Kidney (tissue), 13 donors: ENCODE measurements at regions not wholly inside any gene's neighbourhood (a gene's known extent, or its start where the extent isn't known, plus 50 kb on each side); places are given as distances from the start of the nearest gene placed in this dataset.

Source experiments
- DNase-seq, 5 donors: peaks; one replicate each; pipeline ENCODE4 v3.0.0-alpha.2; 2013 to 2020
- FAIRE-seq: peaks from 2 replicates; lab custom pipeline; 2012; peaks lifted over from hg19 to GRCh38; lab: Jason Lieb, UNC
- H3K27ac ChIP-seq, 2 donors: one replicate each; pipeline ENCODE4 v1.7.0; 2013; ENCODE audit warnings: low read depth in 2 of 2, low read length in 2 of 2, inconsistent platforms in 1 of 2
- H3K27me3 ChIP-seq: one replicate; pipeline ENCODE4 v1.7.1; 2013; ENCODE audit warnings: low read length, inconsistent platforms; ENCODE audit not compliant: control insufficient read depth, insufficient read depth
- H3K36me3 ChIP-seq, 3 donors: one replicate each; pipeline versions ENCODE4 v1.7.0 to v1.7.1; 2013; ENCODE audit warnings: low read length in 3 of 3, control low read depth in 1 of 3, inconsistent platforms in 1 of 3; ENCODE audit not compliant: insufficient read depth in 3 of 3, control insufficient read depth in 2 of 3
- H3K4me1 ChIP-seq, 3 donors: one replicate each; pipeline versions ENCODE4 v1.7.0 to v1.7.1; 2013; ENCODE audit warnings: low read length in 3 of 3, inconsistent platforms in 1 of 3, low read depth in 1 of 3; ENCODE audit not compliant: control insufficient read depth in 2 of 3, insufficient read depth in 2 of 3
- H3K4me3 ChIP-seq, 3 donors: one replicate each; pipeline versions ENCODE4 v1.7.0 to v1.8.1; 2013; ENCODE audit warnings: low read length in 3 of 3, control low read depth in 1 of 3, inconsistent platforms in 1 of 3
- H3K9ac ChIP-seq, 3 donors: one replicate each; pipeline versions ENCODE4 v1.7.0 to v1.7.1; 2013; ENCODE audit warnings: low read length in 3 of 3, control low read depth in 1 of 3, inconsistent platforms in 1 of 3
- H3K9me3 ChIP-seq, 3 donors: one replicate each; pipeline versions ENCODE4 v1.7.0 to v1.7.1; 2013; ENCODE audit warnings: low read length in 3 of 3, control low read depth in 1 of 3, inconsistent platforms in 1 of 3; ENCODE audit not compliant: control insufficient read depth in 2 of 3, insufficient read depth in 1 of 3
- intact Hi-C: fragments of 100-400 bp; cut with DNase I; formaldehyde crosslinking; loops from one replicate; pipeline ENCODE4 v1.11.1; 2022
- TF ChIP-seq, protein P1 (sequence below): IDR thresholded peaks from 3 replicates; pipeline ENCODE4 v1.5.1; 2012; ENCODE audit warnings: mild to moderate bottlenecking, moderate library complexity, borderline replicate concordance; ENCODE audit not compliant: insufficient read depth; ENCODE audit errors: extremely low read depth
- donor health status: control.
- donor health status: control.
- donor health status: control.
- donor health status: control.
- donor health status: control.
- donor health status: DM: yes; HTN: yes; CAD: no.
- donor health status: Normal renal cell carcinoma (clear cell type).

DNA sequence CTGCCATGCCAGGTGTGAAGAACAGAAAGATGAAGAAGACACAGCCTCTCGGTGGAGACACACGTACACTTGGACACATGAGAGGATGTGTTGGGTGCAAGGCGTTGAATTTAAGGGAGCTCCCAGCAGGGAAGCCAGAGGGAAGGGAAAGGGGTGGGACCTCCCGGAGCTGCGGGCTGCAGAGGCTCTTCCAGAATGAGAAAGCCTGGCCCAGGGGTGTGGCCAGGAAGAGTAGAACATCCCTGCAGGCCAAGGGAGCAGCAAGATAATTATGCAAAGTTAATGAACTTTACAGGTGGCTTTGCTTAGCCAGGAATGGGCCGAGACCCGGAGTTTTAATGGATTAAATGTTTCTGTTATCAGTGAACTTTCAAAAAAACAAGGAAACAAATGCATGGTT is 270.3 kb downstream of the KLF6 start:
- Histone ChIP-seq H3K4me1 (no peaks in the 10 kb centered on the region), H3K27ac (no peak overlapping the region), H3K27me3 (no peaks in the 10 kb centered on the region), H3K9ac (no peak overlapping the region), H3K9me3 (no peaks in the 10 kb centered on the region), H3K4me3 (no peak overlapping the region), H3K36me3 (no peaks in the 10 kb centered on the region)
- DNase-seq (no peak), FAIRE-seq (no peak)
- TF ChIP-seq, protein P1, sequence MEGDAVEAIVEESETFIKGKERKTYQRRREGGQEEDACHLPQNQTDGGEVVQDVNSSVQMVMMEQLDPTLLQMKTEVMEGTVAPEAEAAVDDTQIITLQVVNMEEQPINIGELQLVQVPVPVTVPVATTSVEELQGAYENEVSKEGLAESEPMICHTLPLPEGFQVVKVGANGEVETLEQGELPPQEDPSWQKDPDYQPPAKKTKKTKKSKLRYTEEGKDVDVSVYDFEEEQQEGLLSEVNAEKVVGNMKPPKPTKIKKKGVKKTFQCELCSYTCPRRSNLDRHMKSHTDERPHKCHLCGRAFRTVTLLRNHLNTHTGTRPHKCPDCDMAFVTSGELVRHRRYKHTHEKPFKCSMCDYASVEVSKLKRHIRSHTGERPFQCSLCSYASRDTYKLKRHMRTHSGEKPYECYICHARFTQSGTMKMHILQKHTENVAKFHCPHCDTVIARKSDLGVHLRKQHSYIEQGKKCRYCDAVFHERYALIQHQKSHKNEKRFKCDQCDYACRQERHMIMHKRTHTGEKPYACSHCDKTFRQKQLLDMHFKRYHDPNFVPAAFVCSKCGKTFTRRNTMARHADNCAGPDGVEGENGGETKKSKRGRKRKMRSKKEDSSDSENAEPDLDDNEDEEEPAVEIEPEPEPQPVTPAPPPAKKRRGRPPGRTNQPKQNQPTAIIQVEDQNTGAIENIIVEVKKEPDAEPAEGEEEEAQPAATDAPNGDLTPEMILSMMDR = no peak
- intact Hi-C loops = no loop called here

DNA sequence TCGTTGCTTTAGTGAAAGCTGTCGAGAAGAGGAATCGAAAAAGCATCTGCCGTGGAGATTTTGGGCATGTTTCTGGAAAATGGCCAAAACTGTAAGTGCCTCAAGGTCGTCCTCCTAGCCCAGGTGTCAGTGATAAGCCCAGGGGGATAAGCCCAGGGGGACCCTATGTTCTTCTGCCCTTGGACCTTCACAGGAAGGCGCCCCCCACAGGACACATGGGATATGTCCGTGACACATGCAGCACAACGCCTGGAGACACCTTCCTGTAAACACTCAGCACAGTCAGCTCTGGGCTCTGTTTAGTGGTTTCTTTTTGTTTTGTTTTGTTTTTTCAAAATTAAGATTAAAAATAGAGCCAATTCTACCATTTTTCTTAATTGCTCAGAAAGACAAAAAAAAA is 272.7 kb downstream of the KLF6 start:
- intact Hi-C loops = no loop called here
- no peak for FAIRE-seq
- H3K9ac ChIP-seq = no peak overlapping the region
- H3K9me3 ChIP-seq = peaks cover 0 to 3% (median 0%) of the 10 kb centered on the region in 3 donors
- H3K27me3 ChIP-seq = no peaks in the 10 kb centered on the region
- TF ChIP-seq, protein P1 = no peak
- no peak for DNase-seq
- H3K36me3 ChIP-seq = no peaks in the 10 kb centered on the region
- H3K27ac ChIP-seq = no peak overlapping the region
- H3K4me1 ChIP-seq = no peaks in the 10 kb centered on the region
- H3K4me3 ChIP-seq = no peak overlapping the region

- TF ChIP-seq, protein P1 = no peak
- Histone ChIP-seq H3K36me3 (no peaks in the 10 kb centered on the region), H3K27me3 (no peaks in the 10 kb centered on the region), H3K4me3 (no peak overlapping the region), H3K4me1 (no peaks in the 10 kb centered on the region), H3K9me3 (peaks cover 0 to 3% (median 0%) of the 10 kb centered on the region in 3 donors), H3K27ac (no peak overlapping the region), H3K9ac (no peak overlapping the region)
- DNase-seq = no peak
- no peak for FAIRE-seq
- intact Hi-C loops = no loop called here
Observed at GRCh38 chr10:3511483-3511882, 273.5 kb downstream of the KLF6 start.

DNA sequence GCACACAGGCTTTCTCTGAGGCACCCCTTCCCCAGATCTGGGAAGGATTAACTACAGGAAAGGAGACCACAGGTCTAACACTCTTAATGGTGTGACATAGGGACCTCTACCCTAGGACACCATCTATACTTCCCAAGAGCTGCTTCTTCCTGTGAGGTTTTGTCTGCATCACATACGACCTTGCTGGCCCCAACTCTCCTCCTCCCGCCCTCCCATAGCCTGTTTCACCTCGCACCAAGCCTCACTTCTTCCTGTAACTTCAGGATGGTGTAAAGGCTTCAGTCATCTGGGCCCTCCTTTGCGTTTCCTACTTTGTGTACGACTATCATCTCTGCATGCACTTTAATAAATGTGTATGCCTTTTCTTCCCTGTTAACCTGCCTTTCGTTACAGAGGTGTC is 274.3 kb downstream of the KLF6 start:
- no peak for DNase-seq
- intact Hi-C loops = no loop called here

More for the DNA sequence above, 274.3 kb downstream of the KLF6 start:
- Histone ChIP-seq H3K4me3 (no peak overlapping the region), H3K4me1 (no peaks in the 10 kb centered on the region), H3K27ac (no peak overlapping the region), H3K27me3 (no peaks in the 10 kb centered on the region), H3K9ac (no peak overlapping the region), H3K36me3 (no peaks in the 10 kb centered on the region), H3K9me3 (peaks cover 0 to 3% (median 0%) of the 10 kb centered on the region in 3 donors)
- no peak for FAIRE-seq
- TF ChIP-seq, protein P1 = no peak
